GM21381 (cell line): ENCODE measurements at regions not wholly inside any gene's neighbourhood (a gene's known extent, or its start where the extent isn't known, plus 50 kb on each side); places are given as distances from the start of the nearest gene placed in this dataset.

Experiments used
- ATAC-seq: cut with Tn5 transposase; IDR thresholded peaks from one replicate; pipeline ENCODE4 v1.9.1; 2021; ENCODE audit warnings: mild to moderate bottlenecking, moderate library complexity; ENCODE audit not compliant: unreplicated experiment

DNA sequence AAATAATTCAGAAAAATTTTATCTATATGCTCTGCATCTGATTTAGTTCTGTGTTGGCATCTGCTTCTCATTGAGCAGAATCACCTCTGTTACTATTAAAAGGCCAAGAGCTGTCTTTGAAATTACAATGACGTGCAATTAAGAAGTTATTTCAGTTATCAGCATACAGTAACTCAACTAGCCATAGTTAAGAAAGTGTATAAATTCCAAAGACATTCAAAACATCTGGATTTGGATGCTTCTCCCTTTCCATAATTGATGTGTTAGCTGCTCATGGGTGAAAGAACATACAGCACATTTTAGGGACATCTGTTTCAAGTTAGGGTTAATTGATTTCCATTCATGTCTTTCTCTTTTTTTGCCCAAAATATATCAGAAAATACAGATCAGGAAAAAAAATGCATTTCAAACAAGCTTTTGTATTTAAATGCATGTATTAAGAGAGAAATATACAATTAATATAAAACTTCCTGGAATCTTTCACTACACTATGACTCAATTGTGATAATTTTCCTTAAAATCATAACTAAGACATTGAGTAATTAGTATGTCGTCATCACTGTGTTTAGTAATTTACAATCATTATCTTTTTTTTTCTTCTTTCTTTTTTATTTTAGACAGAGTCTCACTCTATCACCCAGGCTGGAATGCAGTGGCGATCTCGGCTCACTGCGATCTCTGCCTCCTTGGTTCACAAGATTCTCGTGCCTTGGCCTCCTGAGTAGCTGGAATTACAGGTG lies 82.7 kb upstream of the MBNL1 start:
- ATAC-seq = no peak

DNA sequence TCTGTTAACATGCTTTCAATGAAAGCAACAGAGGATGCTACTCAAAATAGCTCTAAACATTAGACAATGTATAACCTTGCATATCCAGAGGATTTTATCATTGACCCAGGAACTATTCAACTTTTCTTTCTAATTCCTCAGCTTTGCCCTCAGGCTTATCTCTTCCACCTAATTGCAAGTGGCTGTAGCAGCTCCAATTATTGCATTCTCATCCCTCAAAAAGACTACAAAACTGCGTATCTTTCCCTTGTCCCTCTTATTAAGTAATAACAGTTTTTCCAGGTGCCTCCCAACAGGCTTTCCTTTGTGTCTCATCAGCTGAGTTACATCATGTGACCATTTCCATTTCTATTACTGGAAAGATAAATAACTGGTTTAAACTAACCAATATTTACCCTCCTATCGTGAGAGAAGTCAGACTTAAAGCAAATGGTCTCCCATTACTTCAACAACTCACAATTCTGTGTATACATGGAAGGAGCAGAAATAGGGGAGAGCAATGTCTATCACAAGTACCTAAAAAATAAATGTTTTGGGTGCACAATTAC lies 78.0 kb upstream of the MBNL1 start:
- ATAC-seq = no peak

DNA sequence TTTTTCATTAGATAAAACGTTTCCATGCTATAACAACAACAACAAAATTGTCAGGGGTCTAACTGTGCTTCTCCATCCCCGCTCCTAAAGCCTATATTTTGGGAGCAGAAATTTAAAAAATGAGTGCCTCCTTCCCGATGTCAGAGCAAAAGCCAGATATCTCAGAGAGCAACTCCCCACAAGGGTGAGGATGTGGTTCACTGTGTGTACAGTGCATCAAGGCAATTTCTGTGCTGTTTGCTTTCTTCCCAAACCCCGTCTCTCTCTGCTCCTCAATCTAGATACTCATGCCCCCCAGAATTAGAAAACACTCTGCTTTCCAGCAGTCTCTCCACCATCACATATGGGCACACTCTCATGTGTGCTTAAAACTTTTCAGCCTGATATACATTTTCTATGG lies 76.7 kb upstream of the MBNL1 start:
- ATAC-seq = no peak

DNA sequence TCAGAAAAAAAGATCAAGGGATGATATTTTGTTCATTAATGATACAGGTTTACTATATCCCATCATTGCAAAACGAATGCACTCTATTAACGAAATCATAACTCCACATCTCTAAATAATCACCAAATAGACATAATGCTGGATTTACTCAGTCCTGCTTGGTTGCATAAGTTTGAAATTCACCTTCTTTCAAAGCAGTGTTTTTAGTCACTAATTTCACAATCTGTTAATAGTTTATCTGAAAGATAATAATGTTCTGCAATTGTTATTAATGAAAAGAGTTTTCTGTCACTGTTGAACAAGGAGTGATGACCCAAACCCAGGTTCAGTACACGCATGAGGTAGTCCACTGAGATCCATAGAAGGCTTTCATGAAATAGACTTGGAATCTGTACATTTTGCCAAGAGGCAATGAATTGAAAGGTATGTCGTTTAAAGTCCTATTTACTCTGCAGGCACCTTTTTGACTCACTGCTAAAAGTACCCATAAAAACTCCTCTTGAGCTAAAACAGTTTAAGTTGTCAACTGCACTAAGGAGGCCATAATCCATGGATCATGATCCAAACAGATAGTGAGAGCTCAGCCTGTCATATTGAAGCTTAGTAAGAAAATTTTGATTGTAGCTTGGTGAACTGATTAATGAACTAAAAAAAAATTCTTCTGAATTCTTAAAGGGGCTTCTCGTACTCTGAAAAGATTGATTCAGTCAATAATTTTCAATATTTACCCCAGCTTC lies 75.6 kb upstream of the MBNL1 start:
- ATAC-seq = no peak

DNA sequence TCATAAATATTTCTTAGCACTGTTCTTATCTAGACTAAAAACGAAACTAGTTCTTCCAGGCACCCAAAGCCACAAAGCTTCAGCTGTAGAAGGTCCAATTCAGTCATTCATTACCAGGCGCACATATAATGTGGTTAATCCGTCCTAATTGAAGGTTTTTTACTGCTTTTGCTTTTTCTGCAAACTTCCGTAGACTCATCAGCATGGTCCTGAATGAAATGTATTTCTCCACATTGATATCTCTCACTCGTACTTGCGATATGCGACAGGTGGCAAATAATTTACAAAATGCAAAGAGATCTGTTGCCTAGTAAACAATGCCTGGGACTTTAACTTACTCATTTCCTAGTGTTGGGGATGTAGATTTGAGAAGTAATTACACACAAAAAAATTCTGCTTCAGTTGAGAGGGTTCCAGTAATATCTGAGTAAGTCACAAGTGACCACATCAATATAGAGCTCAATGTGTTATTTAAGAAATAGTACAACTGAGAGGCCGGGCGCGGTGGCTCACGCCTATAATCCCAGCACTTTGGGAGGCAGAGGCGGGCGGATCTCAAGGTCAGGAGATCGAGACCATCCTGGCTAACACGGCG lies 75.0 kb upstream of the MBNL1 start:
- peak; percentile 44 for ATAC-seq

DNA sequence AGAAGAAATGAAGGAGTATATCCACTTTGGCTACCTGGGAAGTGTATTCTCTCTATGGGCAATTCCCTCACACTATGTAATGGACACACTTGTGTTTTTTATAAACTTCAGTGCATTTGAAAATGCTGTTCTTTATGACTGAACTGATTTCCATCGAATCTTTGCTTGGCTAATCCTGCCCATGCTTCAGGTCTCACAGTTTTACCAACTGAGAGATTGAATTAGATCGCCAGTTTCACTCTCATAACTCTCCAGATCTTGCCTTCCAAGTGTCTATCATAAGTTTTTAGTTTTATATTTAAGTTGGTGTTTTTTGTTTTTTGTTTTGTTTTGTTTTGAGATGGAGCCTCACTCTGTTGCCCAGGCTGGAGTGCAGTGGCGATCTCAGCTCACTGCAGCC lies 73.5 kb upstream of the MBNL1 start:
- ATAC-seq = no peak

DNA sequence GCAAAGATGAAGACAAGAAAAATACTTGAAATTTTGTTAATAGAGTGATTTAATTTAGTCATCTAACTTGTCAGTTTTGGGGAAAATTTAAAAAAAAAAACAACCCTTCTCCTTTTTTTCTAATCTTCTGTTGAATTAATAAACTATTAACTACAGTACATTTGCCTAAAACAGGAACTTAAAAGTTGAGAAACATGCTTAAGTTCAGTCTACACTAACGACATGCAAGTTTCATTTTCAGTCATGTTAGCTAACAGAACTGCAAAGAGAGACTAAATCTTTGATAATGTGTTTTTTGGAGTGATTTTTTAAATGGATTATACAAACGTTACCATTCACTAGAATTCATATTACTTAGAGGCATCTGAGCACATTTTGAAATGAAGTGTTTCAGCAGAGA lies 71.9 kb upstream of the MBNL1 start:
- peak; percentile 40 for ATAC-seq

DNA sequence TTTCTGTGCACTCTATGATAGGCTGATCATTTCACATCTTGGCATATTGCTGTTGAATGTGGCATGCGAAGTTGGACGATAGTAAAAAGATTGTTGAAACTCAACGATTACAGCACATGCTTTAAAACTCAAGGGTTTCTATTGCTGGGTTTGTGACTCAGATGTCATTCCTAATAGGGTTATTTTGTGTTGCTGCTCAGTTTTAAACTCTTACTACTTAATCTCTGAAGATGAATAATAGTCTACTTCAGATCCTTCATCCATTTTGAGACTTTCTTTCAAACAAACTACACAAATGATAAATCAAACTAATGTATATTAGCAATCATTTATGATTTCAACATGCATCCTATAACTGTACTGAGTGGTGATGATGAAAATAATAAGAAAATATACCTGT lies 71.3 kb upstream of the MBNL1 start:
- ATAC-seq = no peak

DNA sequence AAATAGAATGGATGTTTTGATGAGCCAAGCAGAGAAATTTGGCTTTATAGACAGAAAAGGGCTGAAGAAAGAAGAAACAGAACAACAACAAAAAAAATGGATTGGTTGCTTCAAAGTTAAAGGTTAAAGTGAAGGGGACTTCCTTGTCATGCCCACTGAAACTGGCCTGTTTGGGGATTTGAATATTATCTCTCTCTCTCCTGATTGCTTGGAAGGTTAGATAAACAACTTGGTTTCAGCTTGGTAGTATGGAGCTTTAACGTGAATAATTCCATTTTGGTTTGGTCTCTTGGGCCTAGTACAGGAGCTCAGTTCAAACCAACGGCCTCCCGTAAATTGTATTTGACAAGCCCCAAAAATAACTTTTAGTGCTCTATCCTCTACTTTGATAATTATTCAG lies 70.8 kb upstream of the MBNL1 start:
- ATAC-seq = peak; percentile 32

DNA sequence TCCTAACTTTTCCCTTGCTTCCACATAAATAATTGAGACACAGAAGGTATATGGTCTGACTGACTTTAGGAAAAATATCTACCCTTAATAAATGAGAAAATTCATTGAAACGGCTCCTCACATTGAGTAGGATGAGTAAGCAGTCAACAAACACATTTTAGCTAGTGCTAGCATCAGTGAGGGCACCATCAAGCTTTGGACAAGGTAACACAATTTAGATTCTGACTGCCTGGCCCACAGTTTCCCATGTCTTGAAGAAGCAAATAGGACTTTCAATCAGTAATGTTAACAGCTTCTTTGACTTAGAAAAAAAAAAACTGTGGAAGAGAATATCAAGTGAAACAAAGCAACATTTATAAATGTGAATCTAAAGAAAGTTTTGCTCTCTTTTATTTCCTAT lies 70.1 kb upstream of the MBNL1 start:
- ATAC-seq = no peak

DNA sequence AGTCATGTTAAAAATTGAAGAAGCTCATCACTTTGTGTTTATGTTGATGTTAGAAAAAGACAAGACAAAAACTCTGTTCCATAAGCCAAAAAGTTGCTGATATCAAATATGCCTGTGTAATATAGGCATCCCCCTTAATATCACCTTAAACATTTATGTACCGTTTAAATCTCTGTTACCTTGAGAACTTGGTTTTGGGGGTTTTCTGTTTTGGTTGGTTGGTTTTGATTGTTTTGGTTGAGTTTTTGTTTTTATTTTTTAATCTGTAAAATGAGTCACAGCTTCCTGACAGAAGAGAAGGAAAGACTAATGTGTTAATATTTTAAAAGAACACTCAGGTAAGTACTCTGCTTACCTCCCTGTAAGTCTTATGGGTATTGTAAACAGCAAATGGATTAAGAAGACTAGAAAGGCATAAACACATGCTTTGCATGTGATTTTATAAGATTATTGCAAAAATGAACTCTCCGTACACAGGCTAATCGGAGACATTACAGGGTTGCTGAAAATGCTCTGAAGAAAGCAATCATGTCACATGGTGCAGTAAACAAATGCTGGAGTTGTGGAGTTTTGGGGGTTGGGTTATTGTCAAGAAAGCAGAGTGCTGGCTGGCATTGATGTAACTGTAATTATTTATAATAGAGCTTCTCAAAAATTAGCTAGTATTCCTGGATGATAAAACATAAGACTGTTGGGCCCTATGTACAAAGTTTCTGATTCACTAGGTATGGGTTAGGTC lies 69.5 kb upstream of the MBNL1 start:
- ATAC-seq = no peak

DNA sequence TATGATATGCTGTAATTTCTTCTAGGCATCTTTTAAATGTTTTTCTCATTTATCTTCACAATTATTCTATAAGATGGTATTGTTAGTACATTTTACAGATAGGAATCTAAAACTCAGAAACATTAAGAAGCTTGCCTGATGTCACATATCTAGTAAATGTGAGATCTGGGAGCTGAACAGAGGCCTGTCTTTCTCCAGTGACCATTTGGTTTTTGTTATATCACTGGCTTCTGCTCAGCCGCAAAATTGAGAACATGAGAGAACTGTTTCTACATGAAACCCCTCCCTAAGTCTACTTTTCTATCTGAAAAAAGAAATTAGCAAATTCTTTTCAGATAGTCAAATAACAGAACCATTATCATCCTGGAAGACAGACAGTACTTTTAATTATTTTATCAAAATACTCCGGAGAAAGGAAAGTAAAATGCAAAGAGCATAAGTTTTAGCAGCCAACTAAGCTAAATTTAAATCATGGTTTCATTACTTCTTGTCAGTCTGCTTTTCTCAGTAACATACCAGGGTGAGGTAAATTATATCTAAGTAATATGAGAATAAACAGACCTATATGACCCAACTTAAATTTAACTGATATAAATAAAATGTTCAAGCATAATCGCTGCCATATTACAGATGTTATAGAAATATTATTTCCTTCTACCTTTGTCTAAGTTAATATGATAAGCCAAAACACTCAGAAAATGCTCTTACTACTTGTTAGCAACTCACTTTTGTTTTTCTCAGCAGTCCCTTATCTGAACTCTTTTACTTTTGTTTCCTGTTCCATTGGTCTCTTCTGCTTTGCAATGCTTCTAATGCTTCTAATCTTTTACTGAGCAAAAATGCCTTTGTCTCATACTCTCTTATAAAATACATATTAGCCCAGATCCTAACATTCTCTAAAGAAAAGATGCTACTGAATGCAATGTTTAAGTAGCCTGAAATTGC lies 68.0 kb upstream of the MBNL1 start:
- no peak for ATAC-seq

DNA sequence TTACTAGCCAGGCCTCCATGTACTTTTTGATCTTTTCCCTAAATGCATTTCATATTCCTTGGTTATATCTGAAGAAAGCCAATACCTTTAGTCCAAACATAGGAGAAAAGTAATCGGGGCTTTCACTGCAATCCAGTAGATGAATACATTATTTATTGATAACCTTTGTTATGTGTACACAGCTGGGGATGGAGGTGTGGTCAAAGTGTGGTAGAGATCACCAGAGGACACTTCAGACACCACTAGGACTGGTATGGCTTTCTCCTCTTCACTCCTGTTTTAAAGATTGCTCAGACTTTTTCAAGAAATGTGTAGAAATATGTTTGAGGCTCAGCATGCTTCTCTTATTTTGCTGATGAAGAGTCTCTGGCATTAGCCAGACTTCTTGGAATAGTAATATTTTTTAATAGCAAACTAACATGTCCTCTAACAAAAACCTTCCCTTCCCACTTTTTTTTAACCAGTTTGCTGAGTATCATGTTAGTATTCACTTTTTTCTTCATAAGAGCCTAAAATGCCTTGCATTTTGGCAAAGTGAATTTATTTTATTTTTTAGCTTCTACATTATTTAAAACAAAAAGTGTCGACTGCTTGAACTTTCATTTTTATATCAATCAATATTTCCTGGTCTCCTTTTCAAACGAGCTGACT lies 65.6 kb upstream of the MBNL1 start:
- peak; percentile 37 for ATAC-seq

DNA sequence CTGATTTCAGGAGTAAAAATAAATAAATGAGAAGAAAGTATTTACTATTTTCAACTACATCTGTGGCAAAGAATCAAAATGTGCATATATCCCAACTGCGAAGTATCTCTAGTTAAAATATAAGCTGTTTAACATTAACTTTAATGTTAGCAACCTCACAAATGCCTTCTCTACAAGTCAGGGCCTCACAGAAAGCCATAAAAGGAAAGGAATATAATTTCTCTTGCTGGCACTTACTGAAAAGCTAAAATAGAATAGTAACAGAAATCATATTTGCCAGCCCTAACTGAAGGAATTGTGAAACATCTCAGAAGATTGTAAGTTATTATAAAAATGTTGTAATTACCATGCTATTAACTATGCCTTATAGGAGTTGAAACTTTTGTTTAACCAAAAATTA lies 65.1 kb upstream of the MBNL1 start:
- no peak for ATAC-seq

DNA sequence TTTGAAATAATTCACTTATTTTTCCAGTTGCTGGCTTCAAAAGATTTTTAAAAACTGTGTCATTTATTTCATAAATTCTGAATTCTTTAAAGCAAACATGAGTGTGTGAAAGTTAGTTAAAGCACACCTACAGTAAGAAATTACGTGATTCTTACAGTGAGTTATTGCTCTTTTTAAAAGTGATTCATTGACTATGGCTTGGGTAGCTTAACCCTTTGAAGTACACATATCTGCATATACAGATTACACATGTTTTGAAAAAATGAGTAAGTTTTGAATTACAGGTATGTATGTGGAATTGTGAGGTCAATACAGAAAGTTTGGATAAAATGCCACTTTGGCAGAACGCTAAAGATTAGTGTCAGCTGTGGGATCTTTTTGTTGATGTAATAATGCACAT lies 64.5 kb upstream of the MBNL1 start:
- no peak for ATAC-seq

DNA sequence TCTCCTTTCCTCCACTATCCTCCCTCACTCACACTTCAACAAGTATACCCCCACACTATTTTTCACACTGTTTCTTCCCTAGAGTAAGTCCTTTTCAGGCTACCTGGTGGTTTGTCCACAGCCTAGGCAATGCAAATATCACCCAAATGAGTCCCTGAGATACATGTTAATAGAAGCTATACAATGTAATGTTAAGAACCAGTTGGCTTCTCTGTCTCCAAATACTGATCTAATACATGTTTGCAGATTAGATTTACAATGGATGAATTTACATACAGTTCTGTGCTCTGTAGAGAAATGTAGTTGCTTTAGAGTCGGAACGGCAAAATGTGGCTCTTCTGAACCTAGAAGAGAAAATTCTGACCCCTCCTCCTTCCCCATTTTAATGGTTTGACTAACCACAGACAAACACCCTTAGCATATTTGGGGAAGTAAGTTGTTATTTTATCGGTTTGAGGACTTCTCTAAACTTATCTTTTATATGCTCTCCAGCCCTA lies 63.6 kb upstream of the MBNL1 start:
- peak; percentile 49 for ATAC-seq

DNA sequence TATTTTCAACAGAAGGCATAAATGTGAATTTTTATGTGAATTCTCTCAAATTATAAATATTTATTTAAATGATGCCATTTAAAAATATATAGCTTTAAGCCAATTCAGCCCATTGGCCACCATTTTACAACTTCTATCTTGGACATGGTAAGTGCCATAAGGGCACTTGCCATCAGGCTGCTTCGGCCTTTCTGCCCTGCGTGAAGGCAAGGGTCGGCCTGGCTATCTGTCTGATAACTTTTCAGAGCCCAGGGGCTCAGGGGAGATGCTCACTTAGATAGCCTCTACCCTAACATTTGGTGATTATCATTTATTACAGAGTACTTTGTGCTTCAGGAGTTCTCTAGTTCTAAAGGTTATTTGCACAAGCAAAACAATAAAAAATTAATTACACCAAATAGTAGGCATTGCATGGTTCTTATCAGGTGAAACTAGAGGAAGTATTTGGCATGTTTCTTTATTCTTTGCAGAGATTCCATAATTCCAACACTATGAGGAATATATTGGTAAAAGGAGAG lies 62.4 kb upstream of the MBNL1 start:
- no peak for ATAC-seq

DNA sequence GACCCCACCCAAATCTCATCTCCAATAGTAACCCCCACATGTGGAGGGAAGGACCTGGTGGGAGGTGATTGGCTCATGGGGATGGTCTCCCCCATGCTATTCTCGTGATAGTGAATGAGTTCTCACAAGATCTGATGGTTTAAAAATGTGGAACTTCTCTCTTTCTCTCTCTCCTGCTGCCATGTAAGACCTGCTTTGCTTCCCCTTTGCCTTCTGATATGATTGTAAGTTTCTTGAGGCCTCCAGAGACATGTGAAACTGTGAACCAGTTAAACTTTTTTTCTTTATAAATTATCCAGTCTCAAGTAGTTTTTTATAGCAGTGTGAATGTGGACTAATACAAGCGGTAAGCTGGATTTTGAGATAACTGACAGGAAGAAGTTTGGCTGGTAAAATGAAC lies 60.3 kb upstream of the MBNL1 start:
- no peak for ATAC-seq

DNA sequence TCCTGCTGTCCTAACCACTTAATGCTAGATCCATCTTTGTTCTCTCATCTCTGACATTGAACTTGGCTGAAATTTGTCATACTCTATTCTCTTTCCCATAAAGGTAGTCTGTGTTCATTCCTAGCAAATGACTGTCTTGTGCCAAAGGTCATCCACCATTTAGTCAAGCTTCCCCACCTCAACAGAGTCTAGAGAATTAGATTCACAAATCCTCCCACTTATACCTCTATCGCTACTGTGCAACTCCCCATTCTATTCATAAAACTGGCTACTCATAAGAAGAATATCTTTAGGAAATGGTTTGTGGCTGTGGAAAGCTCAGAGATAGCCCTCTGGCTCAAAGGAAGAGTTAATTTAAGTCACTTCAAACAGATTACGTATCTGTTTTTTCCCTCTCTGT lies 59.7 kb upstream of the MBNL1 start:
- ATAC-seq = no peak
